Choroid plexus epithelial cell (primary cell): ENCODE measurements at regions not wholly inside any gene's neighbourhood (a gene's known extent, or its start where the extent isn't known, plus 50 kb on each side); places are given as distances from the start of the nearest gene placed in this dataset.

Experiments
- DNase-seq: peaks from one replicate; pipeline ENCODE4 v3.0.0-alpha.2; 2010; ENCODE audit warnings: low read depth
- H3K4me3 ChIP-seq: 2 replicates; pipeline ENCODE4 v1.5.1; 2011; ENCODE audit warnings: low read depth, mild to moderate bottlenecking, control low read depth, low read length, moderate library complexity
- TF ChIP-seq, protein P1 (sequence below): conservative IDR thresholded peaks from 2 replicates; pipeline ENCODE4 v1.5.1; 2011; ENCODE audit warnings: low read depth, mild to moderate bottlenecking, control low read depth, inconsistent platforms, low read length, moderate library complexity

DNA sequence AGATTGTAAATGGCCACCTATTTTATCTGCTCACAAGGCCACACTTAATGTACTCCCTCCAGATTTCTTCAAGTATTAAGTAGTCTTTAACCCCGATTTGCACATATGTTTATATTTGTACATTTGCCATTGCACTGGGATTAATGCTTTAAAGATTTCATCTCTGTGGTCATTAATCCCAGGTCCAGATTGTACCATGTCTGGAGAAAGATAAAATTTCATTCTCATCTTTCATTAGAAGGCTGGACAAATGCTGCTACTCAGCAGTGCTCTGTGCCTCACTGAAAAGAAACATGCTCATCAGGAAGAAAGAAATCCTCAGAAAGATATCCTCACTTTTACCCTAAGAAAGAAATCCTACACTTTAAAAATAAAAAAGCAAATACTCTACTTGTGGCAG lies 62.5 kb upstream of the LRRC3B start:
- H3K4me3 ChIP-seq: no peak overlapping the region
- DNase-seq: no peak
- TF ChIP-seq, protein P1, sequence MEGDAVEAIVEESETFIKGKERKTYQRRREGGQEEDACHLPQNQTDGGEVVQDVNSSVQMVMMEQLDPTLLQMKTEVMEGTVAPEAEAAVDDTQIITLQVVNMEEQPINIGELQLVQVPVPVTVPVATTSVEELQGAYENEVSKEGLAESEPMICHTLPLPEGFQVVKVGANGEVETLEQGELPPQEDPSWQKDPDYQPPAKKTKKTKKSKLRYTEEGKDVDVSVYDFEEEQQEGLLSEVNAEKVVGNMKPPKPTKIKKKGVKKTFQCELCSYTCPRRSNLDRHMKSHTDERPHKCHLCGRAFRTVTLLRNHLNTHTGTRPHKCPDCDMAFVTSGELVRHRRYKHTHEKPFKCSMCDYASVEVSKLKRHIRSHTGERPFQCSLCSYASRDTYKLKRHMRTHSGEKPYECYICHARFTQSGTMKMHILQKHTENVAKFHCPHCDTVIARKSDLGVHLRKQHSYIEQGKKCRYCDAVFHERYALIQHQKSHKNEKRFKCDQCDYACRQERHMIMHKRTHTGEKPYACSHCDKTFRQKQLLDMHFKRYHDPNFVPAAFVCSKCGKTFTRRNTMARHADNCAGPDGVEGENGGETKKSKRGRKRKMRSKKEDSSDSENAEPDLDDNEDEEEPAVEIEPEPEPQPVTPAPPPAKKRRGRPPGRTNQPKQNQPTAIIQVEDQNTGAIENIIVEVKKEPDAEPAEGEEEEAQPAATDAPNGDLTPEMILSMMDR: no peak

DNA sequence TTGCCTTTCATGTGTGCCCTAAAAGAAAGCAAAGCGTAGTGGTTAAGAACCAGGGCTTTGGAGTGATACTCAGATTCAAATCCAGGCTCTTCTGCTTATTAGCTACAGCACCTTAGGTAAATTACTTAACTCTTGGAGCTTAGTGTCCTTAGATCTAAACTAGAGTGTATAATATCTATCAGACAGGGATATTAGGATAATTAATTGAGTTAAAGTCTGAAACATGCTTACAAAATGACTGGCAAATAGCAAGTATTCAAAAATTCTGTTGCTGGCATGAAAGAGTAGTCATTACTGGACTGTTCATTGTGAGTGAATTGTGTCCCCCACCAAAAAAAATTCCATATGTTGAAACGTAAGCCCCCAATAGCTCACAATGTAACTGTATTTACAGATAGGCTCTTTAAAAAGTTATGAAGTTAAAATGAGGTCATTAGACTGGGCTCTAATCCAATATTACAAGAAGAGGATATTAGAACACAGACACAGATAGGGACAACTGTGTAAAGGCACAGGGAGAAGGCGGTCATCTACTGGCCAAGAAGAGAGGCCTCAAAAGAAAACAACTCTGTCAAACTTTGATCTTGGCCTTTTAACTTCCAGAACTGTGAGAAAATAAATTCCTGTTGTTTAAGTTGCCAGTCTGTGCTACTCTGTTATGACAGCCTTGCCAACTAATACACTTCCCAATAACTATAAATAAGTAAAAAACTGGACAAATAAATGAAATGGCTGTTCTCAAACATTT lies 60.4 kb upstream of the LRRC3B start:
- TF ChIP-seq, protein P1: no peak
- no peak overlapping the region for H3K4me3 ChIP-seq
- no peak for DNase-seq
